ENCODE measurements at regions not wholly inside any gene's neighbourhood (a gene's known extent, or its start where the extent isn't known, plus 50 kb on each side); places are given as distances from the start of the nearest gene placed in this dataset.

GRCh38 chr13:40490086-40490758 is 176.2 kb downstream of the FOXO1 start:
- TF ChIP-seq CTCF (conservative IDR thresholded peaks at IDR 0.05): no peak
- TF ChIP-seq ZFX (IDR thresholded peaks at IDR 0.05): no peak

Measured in C4-2B (cell line).